ENCODE measurements at regions not wholly inside any gene's neighbourhood (a gene's known extent, or its start where the extent isn't known, plus 50 kb on each side); places are given as distances from the start of the nearest gene placed in this dataset.

- H3K36me3 Mint-ChIP-seq = no peaks in the 10 kb centered on the region
- peaks cover 0 to 2% (median 0%) of the 10 kb centered on the region in 3 donors for H3K27me3 Mint-ChIP-seq (ENCODE audit: low read depth in 3 of 3)
- H3K9me3 Mint-ChIP-seq = peaks cover 0 to 4% (median 0%) of the 10 kb centered on the region in 6 donors
- H3K27ac Mint-ChIP-seq = no peak overlapping the region
- no peaks in the 10 kb centered on the region for H3K4me1 Mint-ChIP-seq
- DNase-seq = no peak
- no peak overlapping the region for H3K4me3 Mint-ChIP-seq
These were observed 310.0 kb upstream of the UBE2E3 start for GRCh38 chr2:180670302-180671003.

- no peak overlapping the region for H3K4me3 Mint-ChIP-seq
- no peak overlapping the region for H3K27ac Mint-ChIP-seq
- no peaks in the 10 kb centered on the region for H3K36me3 Mint-ChIP-seq
- peaks cover 0 to under 1% (median 0%) of the 10 kb centered on the region in 6 donors for H3K9me3 Mint-ChIP-seq
- H3K4me1 Mint-ChIP-seq = no peaks in the 10 kb centered on the region
- peaks cover 0 to 2% (median 0%) of the 10 kb centered on the region in 3 donors for H3K27me3 Mint-ChIP-seq (ENCODE audit: low read depth in 3 of 3)
- no peak for DNase-seq
These were observed 311.4 kb upstream of the UBE2E3 start for GRCh38 chr2:180669016-180669415.

GRCh38 chr2:180664507-180664906 lies 315.9 kb upstream of the UBE2E3 start:
- H3K36me3 Mint-ChIP-seq = no peaks in the 10 kb centered on the region
- H3K4me1 Mint-ChIP-seq = no peaks in the 10 kb centered on the region
- H3K4me3 Mint-ChIP-seq = no peak overlapping the region
- peaks cover 0 to 2% (median 0%) of the 10 kb centered on the region in 6 donors for H3K9me3 Mint-ChIP-seq
- H3K27ac Mint-ChIP-seq = no peak overlapping the region
- no peaks in the 10 kb centered on the region for H3K27me3 Mint-ChIP-seq (ENCODE audit: low read depth in 3 of 3)
- DNase-seq = no peak

- no peaks in the 10 kb centered on the region for H3K4me1 Mint-ChIP-seq
- H3K9me3 Mint-ChIP-seq = peaks cover 0 to 6% (median 0%) of the 10 kb centered on the region in 6 donors
- no peak overlapping the region for H3K27ac Mint-ChIP-seq
- no peak overlapping the region for H3K4me3 Mint-ChIP-seq
- no peaks in the 10 kb centered on the region for H3K36me3 Mint-ChIP-seq
- H3K27me3 Mint-ChIP-seq (ENCODE audit: low read depth in 3 of 3) = no peaks in the 10 kb centered on the region
- DNase-seq = no peak
These were observed 317.4 kb upstream of the UBE2E3 start for GRCh38 chr2:180662941-180663471.

GRCh38 chr2:180662521-180662920 lies 317.9 kb upstream of the UBE2E3 start:
- H3K9me3 Mint-ChIP-seq = peaks cover 0 to 6% (median 0%) of the 10 kb centered on the region in 6 donors
- no peaks in the 10 kb centered on the region for H3K36me3 Mint-ChIP-seq

GRCh38 chr2:180661686-180662030 lies 318.7 kb upstream of the UBE2E3 start:
- DNase-seq = no peak
- H3K4me1 Mint-ChIP-seq = no peaks in the 10 kb centered on the region
- no peak overlapping the region for H3K4me3 Mint-ChIP-seq
- no peak overlapping the region for H3K27ac Mint-ChIP-seq
- H3K9me3 Mint-ChIP-seq = peaks cover 0 to 6% (median 0%) of the 10 kb centered on the region in 6 donors
- H3K27me3 Mint-ChIP-seq (ENCODE audit: low read depth in 3 of 3) = peaks cover 0 to 2% (median 0%) of the 10 kb centered on the region in 3 donors
- no peaks in the 10 kb centered on the region for H3K36me3 Mint-ChIP-seq

More at GRCh38 chr2:180662521-180662920, 317.9 kb upstream of the UBE2E3 start:
- Mint-ChIP-seq H3K4me3 (no peak overlapping the region), H3K27ac (no peak overlapping the region), H3K4me1 (no peaks in the 10 kb centered on the region), H3K27me3 (ENCODE audit: low read depth in 3 of 3) (peaks cover 0 to 2% (median 0%) of the 10 kb centered on the region in 3 donors)
- DNase-seq = no peak

- Mint-ChIP-seq H3K9me3 (peaks cover 0 to 6% (median 0%) of the 10 kb centered on the region in 6 donors), H3K4me1 (no peaks in the 10 kb centered on the region), H3K27ac (no peak overlapping the region), H3K27me3 (ENCODE audit: low read depth in 3 of 3) (peaks cover 0 to 2% (median 0%) of the 10 kb centered on the region in 3 donors), H3K4me3 (no peak overlapping the region), H3K36me3 (no peaks in the 10 kb centered on the region)
- no peak for DNase-seq
These were observed 319.3 kb upstream of the UBE2E3 start for GRCh38 chr2:180660881-180661685.

GRCh38 chr2:180660207-180660606 lies 320.2 kb upstream of the UBE2E3 start:
- no peak for DNase-seq
- Mint-ChIP-seq H3K27ac (no peak overlapping the region), H3K27me3 (ENCODE audit: low read depth in 3 of 3) (peaks cover 0 to 2% (median 0%) of the 10 kb centered on the region in 3 donors), H3K4me1 (no peaks in the 10 kb centered on the region), H3K9me3 (peaks cover 0 to 6% (median 0%) of the 10 kb centered on the region in 6 donors), H3K36me3 (no peaks in the 10 kb centered on the region), H3K4me3 (no peak overlapping the region)

GRCh38 chr2:180657054-180657453 lies 323.4 kb upstream of the UBE2E3 start:
- Mint-ChIP-seq H3K9me3 (peaks cover 0 to 4% (median 0%) of the 10 kb centered on the region in 6 donors), H3K4me3 (no peak overlapping the region), H3K27ac (no peak overlapping the region), H3K36me3 (no peaks in the 10 kb centered on the region), H3K4me1 (no peaks in the 10 kb centered on the region), H3K27me3 (ENCODE audit: low read depth in 3 of 3) (peaks cover 0 to 3% (median 2%) of the 10 kb centered on the region in 3 donors)
- DNase-seq = no peak

GRCh38 chr2:180656455-180656847 lies 324.0 kb upstream of the UBE2E3 start:
- Mint-ChIP-seq H3K4me1 (no peaks in the 10 kb centered on the region), H3K36me3 (no peaks in the 10 kb centered on the region), H3K4me3 (no peak overlapping the region), H3K27me3 (ENCODE audit: low read depth in 3 of 3) (peaks cover 0 to 3% (median 2%) of the 10 kb centered on the region in 3 donors), H3K27ac (no peak overlapping the region), H3K9me3 (peaks cover 0 to 4% (median 0%) of the 10 kb centered on the region in 6 donors)
- no peak for DNase-seq

GRCh38 chr2:180655842-180656454 lies 324.5 kb upstream of the UBE2E3 start:
- Mint-ChIP-seq H3K27ac (no peak overlapping the region), H3K4me1 (no peaks in the 10 kb centered on the region), H3K4me3 (no peak overlapping the region), H3K9me3 (peaks cover 0 to 4% (median 0%) of the 10 kb centered on the region in 6 donors), H3K27me3 (ENCODE audit: low read depth in 3 of 3) (peaks cover 0 to 3% (median 2%) of the 10 kb centered on the region in 3 donors), H3K36me3 (no peaks in the 10 kb centered on the region)
- no peak for DNase-seq

GRCh38 chr2:180655393-180655792 lies 325.0 kb upstream of the UBE2E3 start:
- no peak overlapping the region for H3K27ac Mint-ChIP-seq
- peaks cover 0 to 4% (median 0%) of the 10 kb centered on the region in 6 donors for H3K9me3 Mint-ChIP-seq
- no peak overlapping the region for H3K4me3 Mint-ChIP-seq
- H3K36me3 Mint-ChIP-seq = no peaks in the 10 kb centered on the region
- DNase-seq = no peak
- H3K27me3 Mint-ChIP-seq (ENCODE audit: low read depth in 3 of 3) = peaks cover 0 to 3% (median 2%) of the 10 kb centered on the region in 3 donors
- H3K4me1 Mint-ChIP-seq = no peaks in the 10 kb centered on the region

GRCh38 chr2:180653481-180653880 lies 326.9 kb upstream of the UBE2E3 start:
- H3K4me1 Mint-ChIP-seq = no peaks in the 10 kb centered on the region
- no peak for DNase-seq
- no peak overlapping the region for H3K27ac Mint-ChIP-seq
- no peaks in the 10 kb centered on the region for H3K9me3 Mint-ChIP-seq
- H3K4me3 Mint-ChIP-seq = no peak overlapping the region
- H3K27me3 Mint-ChIP-seq (ENCODE audit: low read depth in 3 of 3) = peaks cover under 1 to 3% (median 2%) of the 10 kb centered on the region in 3 donors
- H3K36me3 Mint-ChIP-seq = no peaks in the 10 kb centered on the region

- H3K9me3 Mint-ChIP-seq = no peaks in the 10 kb centered on the region
- no peak for DNase-seq
- H3K27ac Mint-ChIP-seq = no peak overlapping the region
- no peak overlapping the region for H3K4me3 Mint-ChIP-seq
- no peaks in the 10 kb centered on the region for H3K4me1 Mint-ChIP-seq
- H3K36me3 Mint-ChIP-seq = no peaks in the 10 kb centered on the region
- peaks cover under 1 to 3% (median 1%) of the 10 kb centered on the region in 3 donors for H3K27me3 Mint-ChIP-seq (ENCODE audit: low read depth in 3 of 3)
These were observed 327.6 kb upstream of the UBE2E3 start for GRCh38 chr2:180652794-180653193.
